Epidermal melanocyte (primary cell): ENCODE measurements at regions not wholly inside any gene's neighbourhood (a gene's known extent, or its start where the extent isn't known, plus 50 kb on each side); places are given as distances from the start of the nearest gene placed in this dataset.

ENCODE experiments used
- DNase-seq: peaks from one replicate; pipeline ENCODE4 v3.0.0; 2011; ENCODE audit warnings: low spot score; ENCODE audit not compliant: insufficient read length

- DNase-seq = no peak
These were observed 119.2 kb downstream of the ETAA1 start for GRCh38 chr2:67516362-67516761.

GRCh38 chr2:67516899-67517530 is 119.9 kb downstream of the ETAA1 start:
- no peak for DNase-seq

- no peak for DNase-seq
These were observed 125.0 kb downstream of the ETAA1 start for GRCh38 chr2:67522148-67522547.

GRCh38 chr2:67524213-67524612 is 127.1 kb downstream of the ETAA1 start:
- no peak for DNase-seq

- DNase-seq = no peak
These were observed 127.6 kb downstream of the ETAA1 start for GRCh38 chr2:67524777-67525176.

GRCh38 chr2:67526283-67526682 is 129.2 kb downstream of the ETAA1 start:
- DNase-seq = no peak

GRCh38 chr2:67528320-67528719 is 131.2 kb downstream of the ETAA1 start:
- no peak for DNase-seq

GRCh38 chr2:67532387-67532786 is 135.3 kb downstream of the ETAA1 start:
- no peak for DNase-seq

- no peak for DNase-seq
These were observed 137.6 kb downstream of the ETAA1 start for GRCh38 chr2:67534745-67535144.

- DNase-seq = no peak
These were observed 143.8 kb downstream of the ETAA1 start for GRCh38 chr2:67540962-67541361.

- DNase-seq = no peak
These were observed 147.2 kb downstream of the ETAA1 start for GRCh38 chr2:67544286-67544685.

GRCh38 chr2:67548317-67549201 is 151.4 kb downstream of the ETAA1 start:
- no peak for DNase-seq

GRCh38 chr2:67559156-67559555 is 162.0 kb downstream of the ETAA1 start:
- no peak for DNase-seq

- DNase-seq = no peak
These were observed 163.8 kb downstream of the ETAA1 start for GRCh38 chr2:67560771-67561456.

GRCh38 chr2:67561457-67561965 is 164.4 kb downstream of the ETAA1 start:
- no peak for DNase-seq

GRCh38 chr2:67564076-67564475 is 166.9 kb downstream of the ETAA1 start:
- no peak for DNase-seq

- DNase-seq = no peak
These were observed 167.5 kb downstream of the ETAA1 start for GRCh38 chr2:67564626-67565025.

GRCh38 chr2:67565262-67565661 is 168.1 kb downstream of the ETAA1 start:
- no peak for DNase-seq

GRCh38 chr2:67565761-67566160 is 168.6 kb downstream of the ETAA1 start:
- DNase-seq = no peak

- no peak for DNase-seq
These were observed 169.2 kb downstream of the ETAA1 start for GRCh38 chr2:67566285-67566684.

- DNase-seq = no peak
These were observed 170.0 kb downstream of the ETAA1 start for GRCh38 chr2:67566958-67567635.
